ENCODE measurements at regions not wholly inside any gene's neighbourhood (a gene's known extent, or its start where the extent isn't known, plus 50 kb on each side); places are given as distances from the start of the nearest gene placed in this dataset.

DNA sequence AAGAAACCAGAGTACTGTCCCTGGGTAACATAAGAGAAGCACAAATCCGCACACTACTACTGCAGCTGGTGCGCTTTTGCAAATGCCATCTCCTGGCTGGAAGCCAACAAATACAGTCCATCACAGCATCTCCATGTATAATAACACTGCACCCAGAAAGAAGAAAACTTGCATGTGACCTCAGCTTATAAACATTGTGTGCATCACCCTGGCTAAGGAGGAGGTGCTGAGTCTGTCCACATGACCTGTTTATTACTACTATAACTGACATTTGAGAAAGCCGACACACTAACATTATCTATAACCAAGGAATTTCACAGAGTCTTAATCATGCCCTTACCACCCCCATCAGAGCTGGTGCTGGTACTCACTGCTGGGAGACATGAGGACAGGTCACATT is 516.8 kb downstream of the CFAP47 start:
- DNase-seq: peak; percentile 44

GRCh38 chrX:36443007-36443406 is 523.5 kb downstream of the CFAP47 start:
- no peak for DNase-seq

- no peak for DNase-seq
Observed at GRCh38 chrX:36445566-36445965, 526.0 kb downstream of the CFAP47 start.

DNA sequence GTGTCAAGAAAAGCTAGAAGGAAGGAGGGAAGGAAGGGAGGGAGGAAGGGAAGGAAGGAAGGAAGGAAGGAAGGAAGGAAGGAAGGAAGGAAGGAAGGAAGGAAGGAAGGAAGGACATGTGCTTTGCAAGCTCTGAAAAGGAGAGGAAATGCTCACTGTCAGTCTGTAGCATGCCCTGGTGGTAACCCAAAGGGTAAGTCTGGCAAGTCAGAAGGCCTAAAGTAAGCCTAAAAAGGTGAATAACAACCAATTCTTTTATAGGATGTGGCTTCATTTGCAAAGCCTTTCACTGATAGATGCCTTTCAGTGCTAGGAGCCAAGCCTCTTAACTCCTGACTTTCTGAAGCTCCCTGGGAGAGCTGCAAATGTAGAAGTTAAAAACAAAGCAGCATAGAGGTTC is 542.6 kb downstream of the CFAP47 start:
- DNase-seq: no peak

- no peak for DNase-seq
Observed at GRCh38 chrX:36480441-36480990, 527.6 kb upstream of the FAM47C start.

DNA sequence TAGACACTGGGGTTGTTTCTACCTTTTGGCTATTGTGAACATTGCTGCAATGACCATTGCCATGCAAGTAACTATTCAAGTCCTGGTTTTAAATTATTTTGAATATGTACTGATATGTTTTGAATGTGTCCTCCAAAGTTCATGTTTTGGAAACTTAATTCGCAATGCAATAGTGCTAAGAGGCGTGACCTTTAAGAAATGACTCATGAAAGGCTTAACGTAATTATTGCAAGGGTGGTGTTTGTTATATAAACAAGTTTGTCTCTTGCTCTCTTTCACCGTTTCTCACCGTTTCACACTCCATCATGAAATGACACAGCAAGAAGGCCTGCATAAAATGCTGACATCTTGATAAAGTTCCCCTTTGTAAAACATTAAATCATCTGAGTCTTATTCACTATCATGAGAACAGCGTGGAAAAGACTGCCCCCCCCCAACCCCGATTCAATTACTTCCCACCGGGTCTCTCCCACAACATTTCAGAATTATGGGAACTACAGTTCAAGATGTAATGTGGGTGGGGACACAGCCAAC is 506.9 kb upstream of the FAM47C start:
- DNase-seq: no peak

DNA sequence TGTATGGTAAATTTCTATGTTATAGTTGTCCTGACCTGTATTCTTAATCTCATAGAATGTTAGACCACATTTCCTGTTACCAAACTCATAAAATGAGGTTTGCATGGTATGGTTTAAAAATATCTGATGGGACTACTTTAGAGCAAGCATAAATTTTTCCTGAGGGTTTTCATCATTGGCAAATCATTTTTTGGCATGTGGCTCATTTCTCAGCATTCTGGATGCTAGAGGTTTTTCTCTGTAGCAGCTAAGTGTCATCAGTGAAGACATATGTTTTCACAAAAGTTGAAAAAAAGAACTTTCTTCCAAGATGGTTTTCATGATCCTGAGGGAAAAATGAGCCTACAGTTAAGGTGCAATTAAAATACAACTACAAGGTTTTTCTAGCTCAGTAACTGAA is 503.5 kb upstream of the FAM47C start:
- DNase-seq: no peak

- no peak for DNase-seq
Observed at GRCh38 chrX:36508042-36508441, 500.1 kb upstream of the FAM47C start.

DNA sequence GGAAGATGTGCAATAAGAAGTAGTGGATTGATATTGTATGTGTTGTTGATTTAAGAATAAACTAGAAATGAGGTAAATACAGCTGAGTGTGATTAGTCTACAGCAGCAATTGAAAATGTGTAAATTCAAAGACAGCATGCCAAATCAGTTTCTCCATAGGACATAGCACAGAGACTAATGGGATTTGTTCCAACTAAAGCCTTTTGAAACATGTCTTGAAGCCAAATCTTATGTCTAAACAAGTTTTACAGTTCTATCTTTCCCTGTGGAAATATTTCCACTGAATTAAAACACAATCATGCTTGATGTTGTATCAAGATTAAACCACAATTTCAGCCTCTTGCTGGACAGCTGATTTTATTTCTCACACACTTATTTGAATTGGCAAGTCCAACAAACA is 497.4 kb upstream of the FAM47C start:
- peak; percentile 3 for DNase-seq

GRCh38 chrX:36528661-36529060 is 479.5 kb upstream of the FAM47C start:
- no peak for DNase-seq

DNA sequence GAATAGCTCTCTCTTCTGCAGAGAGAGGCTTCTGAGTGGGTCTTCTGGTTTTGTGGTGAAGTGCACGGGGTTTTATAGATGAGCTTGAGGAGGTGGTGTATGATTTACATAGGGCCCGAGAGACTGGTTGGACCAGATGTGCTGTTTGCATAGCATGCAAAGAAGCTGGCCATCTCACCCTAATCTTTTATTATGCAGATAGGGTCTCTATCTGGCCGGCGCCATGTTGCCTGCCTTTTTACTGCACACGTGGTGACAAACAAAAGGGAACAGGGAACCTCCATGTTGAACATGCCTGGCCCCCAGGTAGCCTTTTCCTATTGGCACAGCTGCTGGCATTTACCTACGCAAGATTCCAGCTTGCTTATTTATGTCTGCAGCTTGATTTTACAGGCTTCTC is 473.3 kb upstream of the FAM47C start:
- no peak for DNase-seq

DNA sequence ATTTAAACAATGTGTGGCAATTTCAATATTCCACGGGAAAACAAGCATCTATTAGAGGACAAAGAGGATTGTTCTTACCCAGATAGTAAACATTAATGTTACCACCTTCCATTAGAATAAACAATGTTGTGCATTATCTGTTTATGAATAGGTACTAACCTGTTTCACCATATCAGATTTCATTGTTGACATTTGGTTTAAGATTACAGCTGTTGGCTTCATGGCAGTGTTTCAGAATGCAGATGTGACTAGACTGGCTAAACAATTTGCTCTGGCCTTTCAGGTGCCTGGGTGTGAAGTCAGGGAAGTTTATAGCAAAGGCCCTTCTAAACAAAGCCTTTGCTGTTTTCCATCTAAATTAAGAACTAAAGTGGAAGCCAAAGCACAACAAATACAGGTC is 464.7 kb upstream of the FAM47C start:
- no peak for DNase-seq

- no peak for DNase-seq
Observed at GRCh38 chrX:36562986-36563385, 445.2 kb upstream of the FAM47C start.

- DNase-seq: no peak
Observed at GRCh38 chrX:36568946-36569345, 439.2 kb upstream of the FAM47C start.

DNA sequence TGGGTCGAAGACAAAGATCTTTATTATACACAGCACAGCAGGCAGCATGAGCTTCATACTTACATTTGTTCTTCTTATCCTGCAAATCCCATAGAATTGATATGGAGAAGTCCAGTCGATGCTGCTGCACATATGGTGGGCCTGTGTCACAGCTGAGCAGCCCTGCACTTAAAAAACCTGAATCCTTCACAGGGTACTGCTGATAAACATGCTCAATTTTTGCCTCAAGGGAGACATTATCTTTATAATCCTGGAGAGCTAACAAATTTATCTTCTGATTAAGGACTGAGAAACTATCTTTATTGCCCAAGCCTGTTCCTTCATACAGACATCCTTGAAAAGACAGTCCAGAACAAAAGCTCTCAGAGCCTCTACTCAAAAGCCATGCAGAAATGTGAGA is 434.4 kb upstream of the FAM47C start:
- DNase-seq: peak; percentile 0

- DNase-seq: no peak
Observed at GRCh38 chrX:36575670-36576069, 432.5 kb upstream of the FAM47C start.

- no peak for DNase-seq
Observed at GRCh38 chrX:36577006-36577405, 431.2 kb upstream of the FAM47C start.

GRCh38 chrX:36581030-36581429 is 427.1 kb upstream of the FAM47C start:
- peak; percentile 0 for DNase-seq

DNA sequence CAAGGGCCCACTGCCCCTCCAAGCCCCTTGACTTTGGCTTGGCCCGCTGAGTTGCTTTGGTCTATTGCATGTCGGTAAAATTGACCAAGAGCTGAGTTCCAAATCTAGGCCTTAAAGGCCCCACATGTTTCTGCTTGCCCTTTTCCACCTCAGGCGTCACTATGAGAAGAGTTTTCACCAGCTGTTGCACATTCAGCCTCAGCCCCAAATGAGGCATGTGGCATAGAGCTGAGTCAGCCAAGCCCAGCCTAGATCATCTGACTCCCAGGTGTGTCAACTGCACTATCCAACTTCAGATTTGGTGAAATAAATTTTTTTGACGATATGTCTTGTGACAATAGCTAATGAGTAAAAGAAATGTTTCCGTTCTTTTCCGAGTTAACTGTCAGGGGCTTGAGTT is 424.5 kb upstream of the FAM47C start:
- DNase-seq: no peak

DNA sequence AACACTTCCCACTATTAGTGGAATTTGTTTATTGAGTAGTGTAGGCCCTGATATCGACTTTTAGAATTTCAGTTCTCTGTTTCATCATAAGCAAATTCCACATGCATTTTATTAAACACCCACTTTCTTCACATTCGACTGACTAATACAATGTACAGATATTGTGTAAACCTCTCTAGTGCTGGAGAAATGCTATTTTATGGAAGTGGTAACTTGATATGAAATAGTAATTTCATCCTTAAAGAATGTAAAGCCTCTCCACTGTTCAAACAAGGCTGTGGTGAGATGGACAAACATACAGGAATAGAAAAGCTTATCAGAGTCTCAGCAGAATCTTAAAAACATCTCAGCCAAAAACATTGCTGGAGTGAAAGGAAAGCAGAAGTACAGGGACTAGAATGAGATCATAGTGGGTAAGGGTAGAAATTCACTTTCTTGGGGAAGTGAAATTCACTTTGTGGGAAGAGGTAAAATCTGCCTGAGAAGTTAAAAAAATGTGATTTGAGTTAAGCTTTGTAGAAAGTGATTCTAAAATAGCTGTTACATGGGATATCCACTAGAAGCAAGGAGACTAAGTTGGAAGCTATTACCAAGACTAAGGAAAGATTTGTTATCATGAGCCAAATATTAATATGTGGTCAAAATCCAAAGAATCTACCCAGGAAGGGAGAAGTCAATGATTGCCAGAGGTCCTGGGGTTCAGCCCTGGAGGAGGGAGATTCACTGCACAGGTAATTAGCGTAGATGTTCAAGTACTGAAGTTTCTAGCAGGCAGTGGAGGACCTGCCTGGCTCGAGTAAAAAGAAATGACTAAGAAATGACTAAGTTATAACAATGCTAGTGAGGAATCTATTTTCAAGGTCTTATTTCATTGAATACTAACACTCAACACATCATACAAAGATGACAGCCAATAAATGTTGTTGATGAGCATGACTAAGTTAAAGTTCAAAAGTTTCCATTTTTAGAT is 398.3 kb upstream of the FAM47C start:
- no peak for DNase-seq

GRCh38 chrX:36626898-36627297 is 381.3 kb upstream of the FAM47C start:
- no peak for DNase-seq

GRCh38 chrX:36640232-36640631 is 367.9 kb upstream of the FAM47C start:
- no peak for DNase-seq

DNA sequence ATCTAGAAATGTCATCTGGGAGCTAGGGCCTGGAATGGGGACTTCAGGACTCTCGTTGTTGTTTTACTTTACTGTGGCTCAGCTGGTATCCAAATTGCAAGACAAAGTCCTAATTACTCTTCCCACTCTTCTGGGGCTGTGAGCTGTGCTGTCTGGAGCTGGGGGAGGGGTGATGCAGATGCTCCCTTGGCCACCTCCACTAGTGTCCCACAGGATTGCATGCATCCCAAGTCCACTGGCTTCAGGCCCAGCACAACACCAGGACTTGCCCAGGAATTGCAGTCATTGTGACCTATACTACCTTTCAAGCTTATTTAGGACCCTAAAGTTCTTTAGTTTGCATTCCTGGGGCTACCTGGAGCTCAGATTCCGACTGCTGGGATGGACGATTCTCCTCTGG is 366.1 kb upstream of the FAM47C start:
- no peak for DNase-seq

- no peak for DNase-seq
Observed at GRCh38 chrX:36650622-36651021, 357.5 kb upstream of the FAM47C start.

Data from tongue (tissue), 1 donor.